HG03442 (cell line): ENCODE measurements at regions not wholly inside any gene's neighbourhood (a gene's known extent, or its start where the extent isn't known, plus 50 kb on each side); places are given as distances from the start of the nearest gene placed in this dataset.
"Not testable (repeated sequence)": the region's sequence is repeated elsewhere in the genome, so short reads cannot be mapped to it uniquely, and the experiment has no call there.

Source experiments
- ATAC-seq: cut with Tn5 transposase; IDR thresholded peaks from one replicate; pipeline ENCODE4 v1.9.1; 2021; ENCODE audit warnings: mild to moderate bottlenecking, moderate library complexity; ENCODE audit not compliant: unreplicated experiment

GRCh38 chr5:52603778-52604554, 183.8 kb upstream of the ITGA1 start:
- no peak for ATAC-seq

GRCh38 chr5:52605317-52606313, 182.1 kb upstream of the ITGA1 start:
- no peak for ATAC-seq

GRCh38 chr5:52607227-52607824, 180.4 kb upstream of the ITGA1 start:
- ATAC-seq = no peak

GRCh38 chr5:52620315-52620714, 167.4 kb upstream of the ITGA1 start:
- no peak for ATAC-seq

GRCh38 chr5:52623291-52623690, 164.4 kb upstream of the ITGA1 start:
- ATAC-seq = no peak

- no peak for ATAC-seq
Observed at GRCh38 chr5:52624291-52624690, 163.4 kb upstream of the ITGA1 start.

GRCh38 chr5:52626312-52626711, 161.4 kb upstream of the ITGA1 start:
- no peak for ATAC-seq

GRCh38 chr5:52627740-52628139, 160.0 kb upstream of the ITGA1 start:
- no peak for ATAC-seq

- no peak for ATAC-seq
Observed at GRCh38 chr5:52632281-52632680, 155.4 kb upstream of the ITGA1 start.

GRCh38 chr5:52634171-52634570, 153.5 kb upstream of the ITGA1 start:
- not testable (repeated sequence) for ATAC-seq

GRCh38 chr5:52638732-52639131, 149.0 kb upstream of the ITGA1 start:
- ATAC-seq = no peak

- ATAC-seq = no peak
Observed at GRCh38 chr5:52648726-52649125, 139.0 kb upstream of the ITGA1 start.

GRCh38 chr5:52655163-52655562, 132.6 kb upstream of the ITGA1 start:
- no peak for ATAC-seq

- ATAC-seq = peak; percentile 15
Observed at GRCh38 chr5:52656569-52657246, 131.0 kb upstream of the ITGA1 start.

GRCh38 chr5:52657247-52657645, 130.5 kb upstream of the ITGA1 start:
- ATAC-seq = peak; percentile 46

- ATAC-seq = no peak
Observed at GRCh38 chr5:52658246-52658645, 129.5 kb upstream of the ITGA1 start.

GRCh38 chr5:52660621-52661020, 127.1 kb upstream of the ITGA1 start:
- ATAC-seq = no peak

GRCh38 chr5:52661903-52662595, 125.7 kb upstream of the ITGA1 start:
- ATAC-seq = no peak

GRCh38 chr5:52665559-52665958, 122.2 kb upstream of the ITGA1 start:
- no peak for ATAC-seq

- no peak for ATAC-seq
Observed at GRCh38 chr5:52668139-52668538, 119.6 kb upstream of the ITGA1 start.
